Progenitor cell of endocrine pancreas (in vitro differentiated cells): ENCODE measurements at regions not wholly inside any gene's neighbourhood (a gene's known extent, or its start where the extent isn't known, plus 50 kb on each side); places are given as distances from the start of the nearest gene placed in this dataset.

ENCODE experiments used
- DNase-seq: peaks from one replicate; pipeline ENCODE4 v3.0.0; 2021; ENCODE audit warnings: low spot score; ENCODE audit not compliant: unreplicated experiment
- H3K27ac Mint-ChIP-seq: 2 replicates; pipeline ENCODE4 v1.8.0; 2021; ENCODE audit warnings: mild to moderate bottlenecking, moderate library complexity, mixed read lengths
- H3K27me3 Mint-ChIP-seq: 2 replicates; pipeline ENCODE4 v1.8.0; 2021; ENCODE audit warnings: mixed read lengths
- H3K36me3 Mint-ChIP-seq: 2 replicates; pipeline ENCODE4 v1.8.0; 2022; ENCODE audit warnings: mixed read lengths; ENCODE audit not compliant: insufficient read depth
- H3K4me1 Mint-ChIP-seq: 2 replicates; pipeline ENCODE4 v1.8.0; 2021; ENCODE audit warnings: low read depth, mixed read lengths
- H3K4me3 Mint-ChIP-seq: 2 replicates; pipeline ENCODE4 v1.8.0; 2021; ENCODE audit warnings: low read depth, mild to moderate bottlenecking, moderate library complexity, mixed read lengths
- H3K9me3 Mint-ChIP-seq: 2 replicates; pipeline ENCODE4 v1.8.0; 2021; ENCODE audit warnings: low read depth, mixed read lengths
- CTCF ChIP-seq: fragments of 200-600 bp; sonication (generic); IDR thresholded peaks from one replicate; pipeline ENCODE4 v1.5.0; 2021; ENCODE audit warnings: antibody characterized with exemption, mild to moderate bottlenecking; ENCODE audit not compliant: unreplicated experiment

DNA sequence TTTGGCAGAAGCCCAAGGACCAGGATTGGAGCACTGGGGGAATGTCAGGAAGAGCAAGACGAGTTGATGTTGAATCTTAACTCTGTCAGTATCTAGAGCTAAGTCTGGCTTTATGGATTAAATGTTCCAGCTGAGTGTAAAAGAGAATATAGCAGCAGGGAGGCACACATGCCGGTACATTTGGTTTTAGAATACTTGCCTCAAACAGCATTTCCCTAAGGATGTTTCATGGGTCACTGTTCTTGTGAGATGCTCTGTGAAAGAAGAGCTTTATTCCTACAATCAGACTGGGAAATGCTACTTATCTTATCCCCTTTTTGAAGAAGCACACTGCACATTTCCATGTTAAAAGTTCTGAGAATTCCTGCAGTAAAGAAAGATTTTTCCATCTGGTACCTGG is 440.3 kb upstream of the B3GALT2 start:
- Mint-ChIP-seq H3K4me3 (no peak overlapping the region), H3K9me3 (no peaks in the 10 kb centered on the region), H3K36me3 (no peaks in the 10 kb centered on the region), H3K27me3 (no peaks in the 10 kb centered on the region), H3K27ac (no peak overlapping the region), H3K4me1 (peaks cover 7% of the 10 kb centered on the region)
- TF ChIP-seq CTCF = no peak
- no peak for DNase-seq

- TF ChIP-seq CTCF = no peak
- Mint-ChIP-seq H3K9me3 (no peaks in the 10 kb centered on the region), H3K27ac (no peak overlapping the region), H3K4me3 (no peak overlapping the region), H3K4me1 (peaks cover 5% of the 10 kb centered on the region), H3K27me3 (no peaks in the 10 kb centered on the region), H3K36me3 (no peaks in the 10 kb centered on the region)
- DNase-seq = no peak
These were observed 438.8 kb upstream of the B3GALT2 start for GRCh38 chr1:193625255-193625654.

- DNase-seq = no peak
- Mint-ChIP-seq H3K4me3 (no peak overlapping the region), H3K9me3 (peaks cover 5% of the 10 kb centered on the region), H3K36me3 (no peaks in the 10 kb centered on the region), H3K4me1 (no peaks in the 10 kb centered on the region), H3K27ac (no peak overlapping the region), H3K27me3 (no peaks in the 10 kb centered on the region)
- no peak for TF ChIP-seq CTCF
These were observed 433.5 kb upstream of the B3GALT2 start for GRCh38 chr1:193619911-193620310.

GRCh38 chr1:193614817-193615216 is 428.4 kb upstream of the B3GALT2 start:
- Mint-ChIP-seq H3K27ac (no peak overlapping the region), H3K9me3 (peaks cover 5% of the 10 kb centered on the region), H3K4me3 (no peak overlapping the region), H3K36me3 (no peaks in the 10 kb centered on the region), H3K27me3 (no peaks in the 10 kb centered on the region), H3K4me1 (no peaks in the 10 kb centered on the region)
- no peak for TF ChIP-seq CTCF
- DNase-seq = no peak

- DNase-seq = no peak
- no peak for TF ChIP-seq CTCF
- H3K27me3 Mint-ChIP-seq = no peaks in the 10 kb centered on the region
- H3K36me3 Mint-ChIP-seq = no peaks in the 10 kb centered on the region
- peaks cover 5% of the 10 kb centered on the region for H3K9me3 Mint-ChIP-seq
- H3K27ac Mint-ChIP-seq = no peak overlapping the region
- no peak overlapping the region for H3K4me3 Mint-ChIP-seq
- H3K4me1 Mint-ChIP-seq = no peaks in the 10 kb centered on the region
These were observed 427.9 kb upstream of the B3GALT2 start for GRCh38 chr1:193614275-193614674.
